ENCODE measurements at regions not wholly inside any gene's neighbourhood (a gene's known extent, or its start where the extent isn't known, plus 50 kb on each side); places are given as distances from the start of the nearest gene placed in this dataset.

DNA sequence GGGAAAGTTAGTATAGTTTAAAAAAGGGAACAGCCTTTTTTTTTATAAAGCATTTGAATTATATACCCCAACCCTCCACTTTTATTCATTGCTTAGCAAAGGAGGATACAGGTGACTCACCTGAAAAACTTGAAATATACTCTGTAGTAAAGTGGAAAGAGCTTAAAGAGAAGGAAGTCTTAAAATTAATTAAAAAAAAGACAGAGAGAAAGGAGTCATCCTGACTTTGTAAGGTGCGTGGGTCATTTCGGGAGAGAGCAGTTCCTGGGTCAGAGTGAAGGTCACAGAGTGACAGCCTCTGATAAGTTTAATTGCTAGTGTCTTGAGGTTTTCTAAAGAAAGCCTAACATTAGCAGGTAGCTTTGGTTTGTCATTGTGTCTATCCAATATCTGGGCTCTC, 310.3 kb downstream of the KLF5 start:
- TF ChIP-seq, protein P1, sequence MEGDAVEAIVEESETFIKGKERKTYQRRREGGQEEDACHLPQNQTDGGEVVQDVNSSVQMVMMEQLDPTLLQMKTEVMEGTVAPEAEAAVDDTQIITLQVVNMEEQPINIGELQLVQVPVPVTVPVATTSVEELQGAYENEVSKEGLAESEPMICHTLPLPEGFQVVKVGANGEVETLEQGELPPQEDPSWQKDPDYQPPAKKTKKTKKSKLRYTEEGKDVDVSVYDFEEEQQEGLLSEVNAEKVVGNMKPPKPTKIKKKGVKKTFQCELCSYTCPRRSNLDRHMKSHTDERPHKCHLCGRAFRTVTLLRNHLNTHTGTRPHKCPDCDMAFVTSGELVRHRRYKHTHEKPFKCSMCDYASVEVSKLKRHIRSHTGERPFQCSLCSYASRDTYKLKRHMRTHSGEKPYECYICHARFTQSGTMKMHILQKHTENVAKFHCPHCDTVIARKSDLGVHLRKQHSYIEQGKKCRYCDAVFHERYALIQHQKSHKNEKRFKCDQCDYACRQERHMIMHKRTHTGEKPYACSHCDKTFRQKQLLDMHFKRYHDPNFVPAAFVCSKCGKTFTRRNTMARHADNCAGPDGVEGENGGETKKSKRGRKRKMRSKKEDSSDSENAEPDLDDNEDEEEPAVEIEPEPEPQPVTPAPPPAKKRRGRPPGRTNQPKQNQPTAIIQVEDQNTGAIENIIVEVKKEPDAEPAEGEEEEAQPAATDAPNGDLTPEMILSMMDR (IDR thresholded peaks at IDR 0.05): no peak
- TF ChIP-seq POLR2A (IDR thresholded peaks at IDR 0.05): no peak
